ENCODE measurements at regions not wholly inside any gene's neighbourhood (a gene's known extent, or its start where the extent isn't known, plus 50 kb on each side); places are given as distances from the start of the nearest gene placed in this dataset.

DNA sequence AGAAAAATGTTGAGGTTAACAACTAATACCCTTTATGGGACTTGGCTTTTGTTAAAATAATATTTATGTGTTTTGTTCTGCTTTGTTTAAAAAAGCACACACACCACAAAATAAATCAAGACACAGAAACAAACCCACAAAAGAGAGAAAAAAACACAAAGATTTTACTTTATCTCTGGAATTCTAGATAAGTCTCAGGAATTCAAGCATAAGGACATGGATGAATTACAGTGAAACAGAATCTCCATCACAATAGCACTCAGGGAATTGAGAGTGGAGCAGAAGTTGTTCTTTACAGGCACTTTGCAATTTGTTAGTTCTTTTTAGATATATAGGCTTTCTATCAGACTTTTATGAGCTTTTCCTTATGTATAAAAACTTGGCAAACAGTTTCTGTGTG lies 360.9 kb upstream of the ZC3H15 start:
- peaks cover 8% of the 10 kb centered on the region; the same call in 1 of the 2 replicates for H3K9me3 Mint-ChIP-seq
- ATAC-seq = peak; percentile 85
- POLR2A ChIA-PET = no interaction called here
- no peak for DNase-seq (ENCODE audit: low spot score)
- no peaks in the 10 kb centered on the region for H3K27me3 Mint-ChIP-seq (ENCODE audit: low read depth)
- TF ChIP-seq, protein P1, sequence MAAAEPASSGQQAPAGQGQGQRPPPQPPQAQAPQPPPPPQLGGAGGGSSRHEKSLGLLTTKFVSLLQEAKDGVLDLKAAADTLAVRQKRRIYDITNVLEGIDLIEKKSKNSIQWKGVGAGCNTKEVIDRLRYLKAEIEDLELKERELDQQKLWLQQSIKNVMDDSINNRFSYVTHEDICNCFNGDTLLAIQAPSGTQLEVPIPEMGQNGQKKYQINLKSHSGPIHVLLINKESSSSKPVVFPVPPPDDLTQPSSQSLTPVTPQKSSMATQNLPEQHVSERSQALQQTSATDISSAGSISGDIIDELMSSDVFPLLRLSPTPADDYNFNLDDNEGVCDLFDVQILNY (CRISPR knock-in tag; IDR thresholded peaks at IDR 0.05) = no peak
- no peak for TF ChIP-seq OVOL2 (CRISPR knock-in tag; IDR thresholded peaks at IDR 0.05; ENCODE audit: borderline replicate concordance)
- TF ChIP-seq SOX15 (CRISPR knock-in tag; IDR thresholded peaks at IDR 0.05) = no peak
- TF ChIP-seq GRHL2 (CRISPR knock-in tag; IDR thresholded peaks at IDR 0.05; ENCODE audit: insufficient replicate concordance, severe bottlenecking) = no peak
- TF ChIP-seq, protein P2, sequence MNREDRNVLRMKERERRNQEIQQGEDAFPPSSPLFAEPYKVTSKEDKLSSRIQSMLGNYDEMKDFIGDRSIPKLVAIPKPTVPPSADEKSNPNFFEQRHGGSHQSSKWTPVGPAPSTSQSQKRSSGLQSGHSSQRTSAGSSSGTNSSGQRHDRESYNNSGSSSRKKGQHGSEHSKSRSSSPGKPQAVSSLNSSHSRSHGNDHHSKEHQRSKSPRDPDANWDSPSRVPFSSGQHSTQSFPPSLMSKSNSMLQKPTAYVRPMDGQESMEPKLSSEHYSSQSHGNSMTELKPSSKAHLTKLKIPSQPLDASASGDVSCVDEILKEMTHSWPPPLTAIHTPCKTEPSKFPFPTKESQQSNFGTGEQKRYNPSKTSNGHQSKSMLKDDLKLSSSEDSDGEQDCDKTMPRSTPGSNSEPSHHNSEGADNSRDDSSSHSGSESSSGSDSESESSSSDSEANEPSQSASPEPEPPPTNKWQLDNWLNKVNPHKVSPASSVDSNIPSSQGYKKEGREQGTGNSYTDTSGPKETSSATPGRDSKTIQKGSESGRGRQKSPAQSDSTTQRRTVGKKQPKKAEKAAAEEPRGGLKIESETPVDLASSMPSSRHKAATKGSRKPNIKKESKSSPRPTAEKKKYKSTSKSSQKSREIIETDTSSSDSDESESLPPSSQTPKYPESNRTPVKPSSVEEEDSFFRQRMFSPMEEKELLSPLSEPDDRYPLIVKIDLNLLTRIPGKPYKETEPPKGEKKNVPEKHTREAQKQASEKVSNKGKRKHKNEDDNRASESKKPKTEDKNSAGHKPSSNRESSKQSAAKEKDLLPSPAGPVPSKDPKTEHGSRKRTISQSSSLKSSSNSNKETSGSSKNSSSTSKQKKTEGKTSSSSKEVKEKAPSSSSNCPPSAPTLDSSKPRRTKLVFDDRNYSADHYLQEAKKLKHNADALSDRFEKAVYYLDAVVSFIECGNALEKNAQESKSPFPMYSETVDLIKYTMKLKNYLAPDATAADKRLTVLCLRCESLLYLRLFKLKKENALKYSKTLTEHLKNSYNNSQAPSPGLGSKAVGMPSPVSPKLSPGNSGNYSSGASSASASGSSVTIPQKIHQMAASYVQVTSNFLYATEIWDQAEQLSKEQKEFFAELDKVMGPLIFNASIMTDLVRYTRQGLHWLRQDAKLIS (CRISPR knock-in tag; IDR thresholded peaks at IDR 0.05; ENCODE audit: borderline replicate concordance) = no peak
- TF ChIP-seq TCF7 (CRISPR knock-in tag; IDR thresholded peaks at IDR 0.05; ENCODE audit: low read depth) = no peak
- TF ChIP-seq ESRRA (CRISPR knock-in tag; IDR thresholded peaks at IDR 0.05; ENCODE audit: borderline replicate concordance) = no peak
- peak overlapping the region; percentile 97 for H3K27ac Mint-ChIP-seq
- no peaks in the 10 kb centered on the region for H3K36me3 Mint-ChIP-seq
- peaks cover 53% of the 10 kb centered on the region for H3K4me1 Mint-ChIP-seq
- peak overlapping the region; percentile 31 for H3K4me3 Mint-ChIP-seq
- CTCF ChIA-PET = no interaction called here

DNA sequence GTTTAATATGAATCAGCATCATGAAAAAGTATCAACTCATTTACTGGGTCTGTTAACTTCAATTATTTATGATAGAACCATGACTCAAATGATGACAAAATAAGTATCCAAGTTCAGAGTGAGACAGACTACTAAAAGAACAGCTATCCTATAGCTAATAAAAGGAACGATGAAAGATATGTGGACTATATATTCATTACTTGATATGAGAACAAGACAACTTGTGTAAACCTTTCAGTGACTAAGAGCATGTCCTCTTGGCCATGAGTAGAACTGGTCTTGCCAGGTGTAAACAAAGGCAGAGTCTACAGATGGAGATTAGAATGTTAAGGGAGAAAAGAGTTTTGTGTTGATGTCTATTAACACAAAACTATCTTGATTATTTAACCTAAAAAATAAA lies 360.4 kb upstream of the ZC3H15 start:
- TF ChIP-seq PRRX2 (CRISPR knock-in tag; IDR thresholded peaks at IDR 0.05) (no peak), ZNF263 (CRISPR knock-in tag; IDR thresholded peaks at IDR 0.05; ENCODE audit: low read depth) (no peak), ZNF121 (CRISPR knock-in tag; IDR thresholded peaks at IDR 0.05) (no peak), GABPB1 (CRISPR knock-in tag; IDR thresholded peaks at IDR 0.05) (no peak), ZNF423 (CRISPR knock-in tag; IDR thresholded peaks at IDR 0.05) (no peak), GRHL2 (CRISPR knock-in tag; IDR thresholded peaks at IDR 0.05; ENCODE audit: insufficient replicate concordance, severe bottlenecking) (no peak), NFATC4 (CRISPR knock-in tag; IDR thresholded peaks at IDR 0.05) (no peak)
- TF ChIP-seq, protein P3, sequence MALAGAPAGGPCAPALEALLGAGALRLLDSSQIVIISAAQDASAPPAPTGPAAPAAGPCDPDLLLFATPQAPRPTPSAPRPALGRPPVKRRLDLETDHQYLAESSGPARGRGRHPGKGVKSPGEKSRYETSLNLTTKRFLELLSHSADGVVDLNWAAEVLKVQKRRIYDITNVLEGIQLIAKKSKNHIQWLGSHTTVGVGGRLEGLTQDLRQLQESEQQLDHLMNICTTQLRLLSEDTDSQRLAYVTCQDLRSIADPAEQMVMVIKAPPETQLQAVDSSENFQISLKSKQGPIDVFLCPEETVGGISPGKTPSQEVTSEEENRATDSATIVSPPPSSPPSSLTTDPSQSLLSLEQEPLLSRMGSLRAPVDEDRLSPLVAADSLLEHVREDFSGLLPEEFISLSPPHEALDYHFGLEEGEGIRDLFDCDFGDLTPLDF (CRISPR knock-in tag; IDR thresholded peaks at IDR 0.05) = no peak
- TF ChIP-seq, protein P4, sequence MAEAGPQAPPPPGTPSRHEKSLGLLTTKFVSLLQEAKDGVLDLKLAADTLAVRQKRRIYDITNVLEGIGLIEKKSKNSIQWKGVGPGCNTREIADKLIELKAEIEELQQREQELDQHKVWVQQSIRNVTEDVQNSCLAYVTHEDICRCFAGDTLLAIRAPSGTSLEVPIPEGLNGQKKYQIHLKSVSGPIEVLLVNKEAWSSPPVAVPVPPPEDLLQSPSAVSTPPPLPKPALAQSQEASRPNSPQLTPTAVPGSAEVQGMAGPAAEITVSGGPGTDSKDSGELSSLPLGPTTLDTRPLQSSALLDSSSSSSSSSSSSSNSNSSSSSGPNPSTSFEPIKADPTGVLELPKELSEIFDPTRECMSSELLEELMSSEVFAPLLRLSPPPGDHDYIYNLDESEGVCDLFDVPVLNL (CRISPR knock-in tag; IDR thresholded peaks at IDR 0.05; ENCODE audit: borderline replicate concordance, low read depth) = no peak
- TF ChIP-seq, protein P2 (CRISPR knock-in tag; IDR thresholded peaks at IDR 0.05; ENCODE audit: borderline replicate concordance) = no peak
- TF ChIP-seq, protein P5, sequence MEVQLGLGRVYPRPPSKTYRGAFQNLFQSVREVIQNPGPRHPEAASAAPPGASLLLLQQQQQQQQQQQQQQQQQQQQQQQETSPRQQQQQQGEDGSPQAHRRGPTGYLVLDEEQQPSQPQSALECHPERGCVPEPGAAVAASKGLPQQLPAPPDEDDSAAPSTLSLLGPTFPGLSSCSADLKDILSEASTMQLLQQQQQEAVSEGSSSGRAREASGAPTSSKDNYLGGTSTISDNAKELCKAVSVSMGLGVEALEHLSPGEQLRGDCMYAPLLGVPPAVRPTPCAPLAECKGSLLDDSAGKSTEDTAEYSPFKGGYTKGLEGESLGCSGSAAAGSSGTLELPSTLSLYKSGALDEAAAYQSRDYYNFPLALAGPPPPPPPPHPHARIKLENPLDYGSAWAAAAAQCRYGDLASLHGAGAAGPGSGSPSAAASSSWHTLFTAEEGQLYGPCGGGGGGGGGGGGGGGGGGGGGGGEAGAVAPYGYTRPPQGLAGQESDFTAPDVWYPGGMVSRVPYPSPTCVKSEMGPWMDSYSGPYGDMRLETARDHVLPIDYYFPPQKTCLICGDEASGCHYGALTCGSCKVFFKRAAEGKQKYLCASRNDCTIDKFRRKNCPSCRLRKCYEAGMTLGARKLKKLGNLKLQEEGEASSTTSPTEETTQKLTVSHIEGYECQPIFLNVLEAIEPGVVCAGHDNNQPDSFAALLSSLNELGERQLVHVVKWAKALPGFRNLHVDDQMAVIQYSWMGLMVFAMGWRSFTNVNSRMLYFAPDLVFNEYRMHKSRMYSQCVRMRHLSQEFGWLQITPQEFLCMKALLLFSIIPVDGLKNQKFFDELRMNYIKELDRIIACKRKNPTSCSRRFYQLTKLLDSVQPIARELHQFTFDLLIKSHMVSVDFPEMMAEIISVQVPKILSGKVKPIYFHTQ (CRISPR knock-in tag; IDR thresholded peaks at IDR 0.05) = no peak
- no peak for DNase-seq (ENCODE audit: low spot score)
- Mint-ChIP-seq H3K9me3 (peaks cover 8% of the 10 kb centered on the region; the same call in 1 of the 2 replicates), H3K27me3 (ENCODE audit: low read depth) (no peaks in the 10 kb centered on the region), H3K36me3 (no peaks in the 10 kb centered on the region), H3K4me1 (peaks cover 57% of the 10 kb centered on the region), H3K4me3 (peak overlapping the region; percentile 31), H3K27ac (peak overlapping the region; percentile 97)
- ChIA-PET POLR2A (no interaction called here), CTCF (interaction anchor here (0.6 kb wide), 1 partner anchor 117 kb away, joined by 7 read pairs; no protein-coding TSS in a partner anchor)
- ATAC-seq = peak; percentile 51

Measured in WTC11 (cell line).